H1 (cell line): ENCODE measurements at regions not wholly inside any gene's neighbourhood (a gene's known extent, or its start where the extent isn't known, plus 50 kb on each side); places are given as distances from the start of the nearest gene placed in this dataset.

Experiments
- CTCF ChIA-PET: fragments of 300-600 bp; sonication (Branson Sonifier 250); formaldehyde crosslinking; loops from one replicate; lab custom pipeline; 2021; ENCODE audit not compliant: partially characterized antibody; lab: Charles Lee
- POLR2A ChIA-PET: fragments of 300-600 bp; sonication (Branson Sonifier 250); formaldehyde crosslinking; loops from one replicate; lab custom pipeline; 2021; ENCODE audit warnings: inconsistent platforms; ENCODE audit not compliant: partially characterized antibody; lab: Charles Lee
- DNase-seq, 2 experiments: peaks; one replicate each; pipeline versions ENCODE4 v3.0.0 to v3.0.0-alpha.2; 2010 to 2022; ENCODE audit warnings: low spot score in 2 of 2, low read depth in 1 of 2, mixed read lengths in 1 of 2
- FAIRE-seq: peaks from 2 replicates; lab custom pipeline; 2011; peaks lifted over from hg19 to GRCh38; lab: Jason Lieb, UNC
- H2AFZ ChIP-seq: 2 replicates; pipeline ENCODE4 v1.8.1; 2012; ENCODE audit warnings: low read length, inconsistent platforms
- H2AK5ac ChIP-seq: 2 replicates; pipeline ENCODE4 v1.6.1; 2013; ENCODE audit warnings: low read depth, low read length
- H2BK120ac ChIP-seq: replicated peaks from 2 replicates; pipeline ENCODE3; 2013; ENCODE audit warnings: low read depth, low read length, inconsistent platforms
- H2BK12ac ChIP-seq: 2 replicates; pipeline ENCODE4 v1.6.1; 2013; ENCODE audit warnings: low read depth, low read length
- H2BK15ac ChIP-seq: 2 replicates; pipeline ENCODE4 v1.6.1; 2013; ENCODE audit warnings: low read length
- H2BK20ac ChIP-seq: 2 replicates; pipeline ENCODE4 v1.6.1; 2013; ENCODE audit warnings: low read length
- H2BK5ac ChIP-seq: 2 replicates; pipeline ENCODE4 v1.6.1; 2013; ENCODE audit warnings: low read depth, low read length
- H3K14ac ChIP-seq: 2 replicates; pipeline ENCODE4 v1.6.1; 2013; ENCODE audit warnings: inconsistent platforms; ENCODE audit not compliant: insufficient read length
- H3K18ac ChIP-seq: 2 replicates; pipeline ENCODE4 v1.6.1; 2013; ENCODE audit warnings: low read length; ENCODE audit errors: extremely low read depth
- H3K23ac ChIP-seq: 2 replicates; pipeline ENCODE4 v1.6.1; 2013; ENCODE audit warnings: inconsistent platforms; ENCODE audit not compliant: insufficient read length
- H3K23me2 ChIP-seq: 2 replicates; pipeline ENCODE4 v1.6.1; 2013; ENCODE audit warnings: low read depth, low read length
- H3K27ac ChIP-seq: 2 replicates; pipeline ENCODE4 v1.6.1; 2011; ENCODE audit warnings: low read depth, low read length, inconsistent platforms
- H3K27me3 ChIP-seq, 4 experiments: replicated peaks in 1 of 4; 1 replicate in 1 of 4; 2 replicates in 3 of 4; pipeline versions ENCODE4 v1.6.1 to v1.8.1; 2011 to 2013; ENCODE audit warnings: low read length in 3 of 4, mild to moderate bottlenecking in 3 of 4, inconsistent platforms in 2 of 4, mixed read lengths in 2 of 4, moderate library complexity in 1 of 4; ENCODE audit not compliant: control insufficient read depth in 3 of 4, insufficient read depth in 3 of 4; ENCODE audit errors: extremely low read depth in 1 of 4
- H3K36me3 ChIP-seq, 4 experiments: 2 replicates each; pipeline versions ENCODE4 v1.6.1 to v1.8.1; 2011 to 2013; ENCODE audit warnings: mild to moderate bottlenecking in 4 of 4, low read length in 3 of 4, moderate library complexity in 2 of 4, control low read depth in 1 of 4, inconsistent platforms in 1 of 4; ENCODE audit not compliant: insufficient read depth in 4 of 4, control insufficient read depth in 2 of 4
- H3K4ac ChIP-seq: replicated peaks from 2 replicates; pipeline ENCODE3; 2013; ENCODE audit warnings: low read length, low read depth, mixed read lengths, inconsistent platforms; ENCODE audit not compliant: insufficient read length
- H3K4me1 ChIP-seq, 4 experiments: replicated peaks in 1 of 4; 1 replicate in 1 of 4; 2 replicates in 3 of 4; pipeline versions ENCODE4 v1.6.1 to v1.8.1; 2011 to 2013; ENCODE audit warnings: low read length in 3 of 4, inconsistent platforms in 2 of 4, mixed read lengths in 1 of 4; ENCODE audit not compliant: insufficient read depth in 4 of 4, control insufficient read depth in 3 of 4
- H3K4me2 ChIP-seq, 2 experiments: 2 replicates each; pipeline versions ENCODE4 v1.6.1 to v1.8.1; 2011 to 2013; ENCODE audit warnings: low read depth in 2 of 2, low read length in 2 of 2, control low read depth in 1 of 2, inconsistent platforms in 1 of 2, mild to moderate bottlenecking in 1 of 2; ENCODE audit not compliant: insufficient read depth in 1 of 2
- H3K4me3 ChIP-seq, 4 experiments: fragments of 200-600, 300-600 bp in 1 of 4; sonication (generic), shearing (Covaris generic), sonication (Bioruptor Twin) in 1 of 4; 2 replicates each; pipeline versions ENCODE4 v1.5.1 to v1.8.1; 2011 to 2016; ENCODE audit warnings: low read length in 4 of 4, low read depth in 3 of 4, control low read depth in 2 of 4, inconsistent platforms in 2 of 4, mild to moderate bottlenecking in 2 of 4, mixed read lengths in 1 of 4, moderate library complexity in 1 of 4; ENCODE audit not compliant: insufficient read depth in 2 of 4; ENCODE audit errors: extremely low read depth in 1 of 4
- H3K56ac ChIP-seq: replicated peaks from 2 replicates; pipeline ENCODE3; 2013; ENCODE audit warnings: low read depth, mild to moderate bottlenecking, mixed read lengths, low read length, inconsistent platforms; ENCODE audit not compliant: insufficient read length
- H3K79me1 ChIP-seq: 2 replicates; pipeline ENCODE4 v1.6.1; 2013; ENCODE audit warnings: low read depth, low read length, control low read depth
- H3K79me2 ChIP-seq, 2 experiments: 2 replicates each; pipeline versions ENCODE4 v1.6.1 to v1.8.1; 2012 to 2013; ENCODE audit warnings: low read length in 2 of 2, mild to moderate bottlenecking in 2 of 2, inconsistent platforms in 1 of 2; ENCODE audit not compliant: insufficient read depth in 2 of 2, control insufficient read depth in 1 of 2
- H3K9ac ChIP-seq, 4 experiments: replicated peaks in 1 of 4; 1 replicate in 1 of 4; 2 replicates in 3 of 4; pipeline versions ENCODE4 v1.6.1 to v1.8.1; 2011 to 2013; ENCODE audit warnings: low read depth in 3 of 4, low read length in 3 of 4, control low read depth in 2 of 4, mild to moderate bottlenecking in 2 of 4, moderate library complexity in 2 of 4, inconsistent platforms in 1 of 4; ENCODE audit errors: extremely low read depth in 1 of 4
- H3K9me3 ChIP-seq, 2 experiments: 2 replicates each; pipeline versions ENCODE4 v1.6.1 to v1.8.1; 2012 to 2013; ENCODE audit warnings: mild to moderate bottlenecking in 2 of 2, moderate library complexity in 2 of 2, control low read depth in 1 of 2, inconsistent platforms in 1 of 2, low read depth in 1 of 2, low read length in 1 of 2, mixed read lengths in 1 of 2; ENCODE audit not compliant: insufficient read depth in 2 of 2
- H4K20me1 ChIP-seq, 2 experiments: replicated peaks in 1 of 2; 2 replicates each; pipeline versions ENCODE3 to v1.8.1; 2011 to 2013; ENCODE audit warnings: inconsistent platforms in 2 of 2, low read length in 2 of 2, mild to moderate bottlenecking in 1 of 2; ENCODE audit not compliant: insufficient read depth in 2 of 2, control insufficient read depth in 1 of 2
- H4K5ac ChIP-seq: 2 replicates; pipeline ENCODE4 v1.6.1; 2013; ENCODE audit warnings: low read length, low read depth, mixed read lengths, inconsistent platforms; ENCODE audit not compliant: insufficient read length
- H4K8ac ChIP-seq: 2 replicates; pipeline ENCODE4 v1.8.0; 2013; ENCODE audit warnings: mild to moderate bottlenecking, moderate library complexity, low read length, inconsistent platforms; ENCODE audit not compliant: insufficient read depth; ENCODE audit errors: extremely low read depth
- H4K91ac ChIP-seq: replicated peaks from 2 replicates; pipeline ENCODE3; 2013; ENCODE audit warnings: low read length, mixed read lengths, inconsistent platforms; ENCODE audit not compliant: insufficient read length
- BACH1 ChIP-seq: IDR thresholded peaks from 2 replicates; pipeline ENCODE4 v1.6.1; 2012; ENCODE audit warnings: low read length, improper control_type of control experiment
- SAP30 ChIP-seq: fragments of 300-600 bp; sonication (generic); IDR thresholded peaks from 2 replicates; pipeline ENCODE4 v1.7.1; 2012; ENCODE audit warnings: low read length, moderate library complexity, mild to moderate bottlenecking, inconsistent platforms; ENCODE audit not compliant: insufficient read depth, insufficient replicate concordance
- WGBS, 2 experiments: shearing (Covaris generic) in 1 of 2; methylation state at CpG; one replicate each; pipeline versions ENCODE4 v1.1.6 to v1.1.7; 2013 to 2015; ENCODE audit warnings: low lambda C conversion rate in 2 of 2, mixed read lengths in 2 of 2, inconsistent platforms in 1 of 2, low coverage in 1 of 2, missing lambda C conversion rate in 1 of 2; ENCODE audit not compliant: insufficient replicate concordance in 2 of 2, insufficient coverage in 1 of 2, insufficient read length in 1 of 2; ENCODE audit errors: extremely low coverage in 1 of 2, missing lambda C conversion rate in 1 of 2; 5-methylcytosine and 5-hydroxymethylcytosine counted together
- TF ChIP-seq, protein P1 (sequence below): IDR thresholded peaks from 2 replicates; pipeline ENCODE4 v1.6.1; 2012; ENCODE audit warnings: low read length, inconsistent platforms

DNA sequence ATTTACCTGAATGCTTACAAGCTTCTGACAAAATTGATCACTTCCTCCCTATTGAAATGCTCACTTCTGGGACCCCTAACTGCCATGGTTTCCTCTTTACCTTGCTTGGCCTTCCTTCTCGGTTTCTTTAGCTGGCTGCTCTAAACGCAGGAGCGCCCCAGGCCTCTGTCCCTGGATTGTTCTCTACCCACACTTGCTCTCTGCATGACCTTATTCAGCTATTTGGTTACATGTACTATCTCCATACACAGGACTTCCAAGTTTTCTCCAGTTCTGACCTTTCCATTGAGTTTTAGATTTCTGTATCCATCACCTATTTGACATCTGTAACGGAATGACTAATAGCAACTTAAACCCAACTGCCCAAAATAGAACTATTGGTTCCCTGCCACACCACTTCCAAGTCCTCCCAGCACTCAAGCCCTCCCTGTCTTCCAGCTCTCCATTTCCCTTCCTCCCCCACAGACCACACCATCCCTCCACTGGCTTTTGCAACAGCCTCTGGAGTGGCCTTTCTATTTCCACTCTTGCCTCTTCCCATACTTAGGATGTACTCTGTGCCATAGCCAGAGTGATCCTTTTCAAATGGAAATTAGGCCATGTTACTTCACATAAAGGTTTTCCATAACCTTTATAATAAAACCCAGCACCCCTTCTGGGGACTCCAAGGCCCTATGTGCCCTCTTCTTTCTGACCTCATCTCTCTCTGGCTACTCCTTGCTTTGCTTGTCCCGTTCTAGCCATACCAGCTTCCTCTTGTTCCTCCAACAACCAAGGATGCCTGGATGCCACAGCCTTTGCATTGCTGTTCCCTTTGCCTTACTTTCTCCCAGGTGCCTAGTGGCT is 202.2 kb downstream of the AEBP2 start:
- FAIRE-seq (no peak), DNase-seq (no peak)
- Histone ChIP-seq H3K36me3 (0 out of 8 replicates have a peak, but pooled peaks cover 0 to 1% (median 0%) of the 10 kb centered on the region in 4 experiments), H2BK5ac (no peak overlapping the region), H3K56ac (no peak overlapping the region), H2BK12ac (no peak overlapping the region; the same call in 1 of the 2 replicates), H3K14ac (no peak overlapping the region), H3K27ac (no peak overlapping the region), H2AK5ac (no peak overlapping the region), H4K20me1 (no peaks in the 10 kb centered on the region), H3K4me2 (no peak overlapping the region), H3K79me2 (no peaks in the 10 kb centered on the region), H3K4ac (no peak overlapping the region), H2BK20ac (no peak overlapping the region), H2BK120ac (no peak overlapping the region), H2BK15ac (0 out of 2 replicates have a peak overlapping the region, but pooled peaks have one; percentile 22), H3K9me3 (peaks cover 5 to 6% of the 10 kb centered on the region in 2 experiments; a peak in 3 of 4 replicates), H3K79me1 (no peaks in the 10 kb centered on the region), H3K4me3 (no peak overlapping the region), H3K4me1 (peaks cover 0 to 4% (median 3%) of the 10 kb centered on the region in 4 experiments; a peak in 3 of 7 replicates), H3K23me2 (no peaks in the 10 kb centered on the region), H3K23ac (no peak overlapping the region), H4K5ac (no peak overlapping the region), H2AFZ (no peak overlapping the region), H3K9ac (no peak overlapping the region), H3K27me3 (no peaks in the 10 kb centered on the region), H4K8ac (no peak overlapping the region), H3K18ac (no peak overlapping the region), H4K91ac (no peak overlapping the region)
- ChIA-PET POLR2A (interaction anchor here (1.0 kb wide), 1 partner anchor 50 kb away, joined by 3 read pairs; no protein-coding TSS in a partner anchor), CTCF (interaction anchor here (0.6 to 3.8 kb wide), 3 partner anchors 36 to 69 kb away, joined by 3 to 18 read pairs (median 5); no protein-coding TSS in a partner anchor)
- TF ChIP-seq SAP30 (no peak), BACH1 (no peak)
- TF ChIP-seq, protein P1, sequence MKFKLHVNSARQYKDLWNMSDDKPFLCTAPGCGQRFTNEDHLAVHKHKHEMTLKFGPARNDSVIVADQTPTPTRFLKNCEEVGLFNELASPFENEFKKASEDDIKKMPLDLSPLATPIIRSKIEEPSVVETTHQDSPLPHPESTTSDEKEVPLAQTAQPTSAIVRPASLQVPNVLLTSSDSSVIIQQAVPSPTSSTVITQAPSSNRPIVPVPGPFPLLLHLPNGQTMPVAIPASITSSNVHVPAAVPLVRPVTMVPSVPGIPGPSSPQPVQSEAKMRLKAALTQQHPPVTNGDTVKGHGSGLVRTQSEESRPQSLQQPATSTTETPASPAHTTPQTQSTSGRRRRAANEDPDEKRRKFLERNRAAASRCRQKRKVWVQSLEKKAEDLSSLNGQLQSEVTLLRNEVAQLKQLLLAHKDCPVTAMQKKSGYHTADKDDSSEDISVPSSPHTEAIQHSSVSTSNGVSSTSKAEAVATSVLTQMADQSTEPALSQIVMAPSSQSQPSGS = no peak
- WGBS, 2 experiments = 87% methylated on average over 5 of the region's 5 CpGs; no CpG with 5 or more reads in 1 of the 2 experiments
